ENCODE measurements at regions not wholly inside any gene's neighbourhood (a gene's known extent, or its start where the extent isn't known, plus 50 kb on each side); places are given as distances from the start of the nearest gene placed in this dataset.

DNA sequence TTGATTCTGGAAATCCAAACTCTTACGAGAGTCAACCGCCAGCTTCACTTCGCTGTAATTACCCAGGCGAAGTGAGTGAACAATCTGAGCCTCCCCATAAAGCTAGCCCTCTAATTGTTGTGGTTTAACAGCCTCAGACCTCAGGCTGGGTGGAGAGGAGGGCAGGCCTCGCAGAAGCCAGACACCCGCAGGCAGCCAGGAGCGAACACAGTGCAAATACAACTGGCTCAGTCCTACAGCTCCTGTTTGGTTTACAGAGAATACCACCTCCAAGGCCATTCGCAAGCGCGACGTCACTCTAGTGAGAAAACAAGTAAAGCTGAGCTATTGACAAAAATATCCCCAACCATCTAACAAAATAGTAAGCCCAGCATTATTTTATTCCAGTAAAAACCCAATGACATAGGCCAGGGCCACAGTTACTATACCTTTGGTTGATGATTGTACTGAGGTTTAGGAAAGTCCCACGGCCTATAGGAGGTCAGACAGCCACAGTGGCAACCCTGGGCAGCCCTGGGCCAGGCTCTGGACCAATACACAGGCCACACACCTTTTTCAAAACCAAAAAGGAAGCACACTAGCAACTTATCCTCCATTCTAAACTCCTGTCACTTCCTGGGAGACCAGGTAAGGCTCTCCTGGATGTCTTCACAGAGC is 163.3 kb downstream of the ETS2 start:
- WGBS, 2 donors, result 87 to 90% methylated on average over 12 of the region's 12 CpGs
- DNase-seq (ENCODE audit: low spot score in 2 of 2), result no peak
- intact Hi-C loops (cut with DNase I; ENCODE audit: low total_unique reads), result no loop called here
- TF ChIP-seq, protein P1, sequence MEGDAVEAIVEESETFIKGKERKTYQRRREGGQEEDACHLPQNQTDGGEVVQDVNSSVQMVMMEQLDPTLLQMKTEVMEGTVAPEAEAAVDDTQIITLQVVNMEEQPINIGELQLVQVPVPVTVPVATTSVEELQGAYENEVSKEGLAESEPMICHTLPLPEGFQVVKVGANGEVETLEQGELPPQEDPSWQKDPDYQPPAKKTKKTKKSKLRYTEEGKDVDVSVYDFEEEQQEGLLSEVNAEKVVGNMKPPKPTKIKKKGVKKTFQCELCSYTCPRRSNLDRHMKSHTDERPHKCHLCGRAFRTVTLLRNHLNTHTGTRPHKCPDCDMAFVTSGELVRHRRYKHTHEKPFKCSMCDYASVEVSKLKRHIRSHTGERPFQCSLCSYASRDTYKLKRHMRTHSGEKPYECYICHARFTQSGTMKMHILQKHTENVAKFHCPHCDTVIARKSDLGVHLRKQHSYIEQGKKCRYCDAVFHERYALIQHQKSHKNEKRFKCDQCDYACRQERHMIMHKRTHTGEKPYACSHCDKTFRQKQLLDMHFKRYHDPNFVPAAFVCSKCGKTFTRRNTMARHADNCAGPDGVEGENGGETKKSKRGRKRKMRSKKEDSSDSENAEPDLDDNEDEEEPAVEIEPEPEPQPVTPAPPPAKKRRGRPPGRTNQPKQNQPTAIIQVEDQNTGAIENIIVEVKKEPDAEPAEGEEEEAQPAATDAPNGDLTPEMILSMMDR (IDR thresholded peaks at IDR 0.05), result no peak
- TF ChIP-seq POLR2A (IDR thresholded peaks at IDR 0.05), result no peak
- H3K4me3 ChIP-seq (ENCODE audit: low read depth, poor library complexity, severe bottlenecking), result no peak overlapping the region

DNA sequence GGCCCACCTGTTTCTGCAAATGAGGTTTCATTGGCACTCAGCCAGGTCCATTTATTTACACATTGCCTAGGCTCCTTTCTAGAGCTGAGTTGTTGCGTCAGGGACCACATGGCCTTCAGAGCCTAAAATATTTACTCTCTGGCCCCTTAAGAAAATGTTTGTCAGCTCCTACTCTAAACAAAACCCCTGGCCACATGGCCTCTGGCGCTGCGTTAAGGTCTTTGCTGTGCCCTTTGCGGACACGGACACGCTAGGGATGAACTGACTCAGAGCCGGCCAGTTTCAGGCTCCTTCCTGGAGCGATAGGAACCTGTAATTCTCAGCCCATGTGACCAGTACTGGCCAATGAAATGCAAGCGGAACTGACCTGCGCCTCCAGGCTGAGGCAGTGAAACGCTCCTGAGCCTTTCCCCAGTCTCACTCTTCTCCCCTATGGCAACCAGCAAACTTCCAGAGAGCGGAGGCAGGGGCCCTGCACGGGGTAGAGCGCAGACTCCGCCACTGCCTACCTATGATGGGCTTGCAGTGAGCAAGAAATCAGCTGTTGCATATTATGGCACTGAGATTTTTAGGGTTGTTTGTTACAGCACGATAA is 160.3 kb downstream of the ETS2 start:
- no peak for DNase-seq (ENCODE audit: low spot score in 2 of 2)
- intact Hi-C loops (cut with DNase I; ENCODE audit: low total_unique reads), result no loop called here
- TF ChIP-seq POLR2A (IDR thresholded peaks at IDR 0.05), result no peak
- TF ChIP-seq, protein P1 (IDR thresholded peaks at IDR 0.05), result no peak
- WGBS, 2 donors, result 83 to 86% methylated on average over 16 of the region's 16 CpGs
- no peak overlapping the region for H3K4me3 ChIP-seq (ENCODE audit: low read depth, poor library complexity, severe bottlenecking)

DNA sequence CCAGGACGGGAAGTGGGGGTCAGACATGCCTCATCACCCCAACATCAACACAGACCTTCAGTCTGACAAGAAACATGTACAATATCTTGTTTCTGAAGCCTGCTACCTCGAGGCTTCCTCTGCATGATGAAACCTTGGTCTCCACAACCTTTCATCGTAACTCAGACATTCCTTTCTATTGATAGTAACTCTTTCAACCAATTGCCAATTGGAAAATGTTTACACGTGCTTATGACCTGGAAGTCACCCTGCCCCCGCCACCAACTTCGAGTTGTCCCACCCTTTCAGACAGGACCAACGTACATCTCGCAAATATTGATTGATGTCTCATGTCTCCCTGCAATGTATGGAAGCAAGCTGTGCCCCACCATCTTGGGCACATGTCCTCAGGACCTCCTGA is 159.5 kb downstream of the ETS2 start:
- TF ChIP-seq, protein P1 (IDR thresholded peaks at IDR 0.05), result no peak
- TF ChIP-seq POLR2A (IDR thresholded peaks at IDR 0.05), result no peak
- no peak for DNase-seq (ENCODE audit: low spot score in 2 of 2)
- no peak overlapping the region for H3K4me3 ChIP-seq (ENCODE audit: low read depth, poor library complexity, severe bottlenecking)
- 59 to 63% methylated on average over 8 of the region's 8 CpGs for WGBS, 2 donors
- intact Hi-C loops (cut with DNase I; ENCODE audit: low total_unique reads), result no loop called here

DNA sequence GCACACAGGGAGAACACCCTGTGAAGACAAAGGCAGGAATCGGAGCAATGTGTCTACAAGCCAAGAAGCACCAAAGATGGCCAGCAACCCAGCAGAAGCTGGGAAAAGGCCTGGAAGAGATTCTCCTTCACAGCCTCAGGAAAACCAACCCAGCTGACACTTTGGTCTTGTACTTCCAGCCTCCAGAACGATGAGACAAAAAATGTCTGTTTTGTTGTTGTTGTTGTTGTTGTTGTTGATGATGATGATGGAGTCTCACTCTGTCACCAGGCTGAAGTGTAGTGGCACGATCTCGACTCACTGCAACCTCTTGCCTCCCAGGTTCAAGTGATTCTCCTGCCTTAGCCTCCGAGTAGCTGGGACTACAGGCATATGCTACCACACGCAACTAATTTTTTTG is 157.3 kb downstream of the ETS2 start:
- no peak for TF ChIP-seq POLR2A (IDR thresholded peaks at IDR 0.05)
- TF ChIP-seq, protein P1 (IDR thresholded peaks at IDR 0.05), result no peak
- 80 to 82% methylated on average over 6 of the region's 6 CpGs for WGBS, 2 donors
- H3K4me3 ChIP-seq (ENCODE audit: low read depth, poor library complexity, severe bottlenecking), result no peak overlapping the region
- no peak for DNase-seq (ENCODE audit: low spot score in 2 of 2)
- intact Hi-C loops (cut with DNase I; ENCODE audit: low total_unique reads), result no loop called here

DNA sequence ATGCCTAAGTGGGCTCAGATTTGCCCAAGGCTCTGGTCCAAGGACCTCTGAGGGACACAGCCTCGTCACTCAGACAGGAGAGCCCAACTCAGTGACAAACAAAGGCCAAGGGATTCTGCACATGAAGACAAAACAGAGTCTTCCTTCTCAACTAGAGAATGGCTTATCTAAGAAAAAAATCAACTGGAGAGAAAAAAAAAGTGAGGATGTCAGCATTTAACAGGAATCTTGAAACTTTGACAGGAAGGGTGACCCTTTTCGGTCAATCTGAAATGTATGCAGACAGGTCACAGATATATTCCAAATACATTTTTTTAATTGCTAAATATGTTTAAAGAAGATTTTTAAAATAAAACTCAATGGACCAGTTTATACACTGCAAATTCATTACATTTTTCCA is 154.5 kb downstream of the ETS2 start:
- no peak overlapping the region for H3K4me3 ChIP-seq (ENCODE audit: low read depth, poor library complexity, severe bottlenecking)
- DNase-seq (ENCODE audit: low spot score in 2 of 2), result no peak
- intact Hi-C loops (cut with DNase I; ENCODE audit: low total_unique reads), result no loop called here
- TF ChIP-seq, protein P1 (IDR thresholded peaks at IDR 0.05), result no peak
- TF ChIP-seq POLR2A (IDR thresholded peaks at IDR 0.05), result no peak
- 91 to 96% methylated on average over 2 of the region's 2 CpGs for WGBS, 2 donors

DNA sequence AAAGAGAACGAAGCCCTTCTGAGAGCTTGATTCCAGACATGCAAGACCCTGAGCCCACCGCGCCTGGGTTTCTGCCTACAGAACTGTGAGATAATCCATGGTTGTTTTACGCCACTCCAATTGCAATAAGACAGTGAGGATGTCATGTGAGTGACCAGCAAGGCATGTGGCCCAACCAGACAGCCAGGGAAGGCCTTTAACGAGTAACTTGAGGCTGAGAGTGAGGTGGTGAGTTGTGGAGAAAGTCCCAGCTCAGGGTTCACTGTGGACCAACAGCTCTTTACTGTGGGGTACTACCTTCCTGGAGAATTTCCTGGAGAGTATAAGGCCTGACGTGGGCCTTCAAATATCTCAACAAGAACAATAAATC is 153.9 kb downstream of the ETS2 start:
- H3K4me3 ChIP-seq (ENCODE audit: low read depth, poor library complexity, severe bottlenecking), result no peak overlapping the region
- no peak for DNase-seq (ENCODE audit: low spot score in 2 of 2)
- TF ChIP-seq, protein P1 (IDR thresholded peaks at IDR 0.05), result no peak
- TF ChIP-seq POLR2A (IDR thresholded peaks at IDR 0.05), result no peak
- intact Hi-C loops (cut with DNase I; ENCODE audit: low total_unique reads), result no loop called here
- WGBS, 2 donors, result 90 to 95% methylated on average over 6 of the region's 6 CpGs

All from lower leg skin (tissue), 4 donors.